ENCODE measurements at regions not wholly inside any gene's neighbourhood (a gene's known extent, or its start where the extent isn't known, plus 50 kb on each side); places are given as distances from the start of the nearest gene placed in this dataset.

GRCh38 chr18:57906852-57907251, 103.7 kb upstream of the ATP8B1 start:
- in situ Hi-C loops (cut with MboI; ENCODE audit: low sequenced_read_pairs, unreplicated experiment): no loop called here
- no peak for TF ChIP-seq CTCF (IDR thresholded peaks at IDR 0.05; ENCODE audit: borderline replicate concordance, control extremely low read depth, extremely low read depth, insufficient read depth, missing control alignments)
- no peak for DNase-seq (ENCODE audit: low spot score)

DNA sequence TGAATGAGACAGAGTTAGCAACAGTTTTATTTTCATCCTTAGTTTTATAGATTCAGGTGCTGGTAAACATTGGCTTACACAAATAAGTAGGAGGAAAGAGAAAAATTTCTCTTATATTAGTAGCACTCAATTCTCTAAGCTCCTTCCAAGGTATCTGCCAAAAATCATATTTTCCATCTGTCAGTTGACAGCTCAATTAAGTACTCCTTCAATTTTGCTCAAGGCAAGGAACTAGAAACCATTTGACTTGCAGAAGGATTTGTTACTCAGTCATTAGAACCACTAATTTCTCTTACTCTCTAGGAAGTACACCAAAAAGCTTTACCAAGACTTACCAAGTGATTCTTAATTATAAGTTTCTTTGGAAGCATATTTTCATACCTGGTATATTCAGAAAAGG, 101.4 kb upstream of the ATP8B1 start:
- no peak for DNase-seq (ENCODE audit: low spot score)

GRCh38 chr18:57902721-57903120, 99.6 kb upstream of the ATP8B1 start:
- no peak for TF ChIP-seq CTCF (IDR thresholded peaks at IDR 0.05; ENCODE audit: borderline replicate concordance, control extremely low read depth, extremely low read depth, insufficient read depth, missing control alignments)
- in situ Hi-C loops (cut with MboI; ENCODE audit: low sequenced_read_pairs, unreplicated experiment): no loop called here

More for the DNA sequence above, 101.4 kb upstream of the ATP8B1 start:
- in situ Hi-C loops (cut with MboI; ENCODE audit: low sequenced_read_pairs, unreplicated experiment): no loop called here
- no peak for TF ChIP-seq CTCF (IDR thresholded peaks at IDR 0.05; ENCODE audit: borderline replicate concordance, control extremely low read depth, extremely low read depth, insufficient read depth, missing control alignments)

DNA sequence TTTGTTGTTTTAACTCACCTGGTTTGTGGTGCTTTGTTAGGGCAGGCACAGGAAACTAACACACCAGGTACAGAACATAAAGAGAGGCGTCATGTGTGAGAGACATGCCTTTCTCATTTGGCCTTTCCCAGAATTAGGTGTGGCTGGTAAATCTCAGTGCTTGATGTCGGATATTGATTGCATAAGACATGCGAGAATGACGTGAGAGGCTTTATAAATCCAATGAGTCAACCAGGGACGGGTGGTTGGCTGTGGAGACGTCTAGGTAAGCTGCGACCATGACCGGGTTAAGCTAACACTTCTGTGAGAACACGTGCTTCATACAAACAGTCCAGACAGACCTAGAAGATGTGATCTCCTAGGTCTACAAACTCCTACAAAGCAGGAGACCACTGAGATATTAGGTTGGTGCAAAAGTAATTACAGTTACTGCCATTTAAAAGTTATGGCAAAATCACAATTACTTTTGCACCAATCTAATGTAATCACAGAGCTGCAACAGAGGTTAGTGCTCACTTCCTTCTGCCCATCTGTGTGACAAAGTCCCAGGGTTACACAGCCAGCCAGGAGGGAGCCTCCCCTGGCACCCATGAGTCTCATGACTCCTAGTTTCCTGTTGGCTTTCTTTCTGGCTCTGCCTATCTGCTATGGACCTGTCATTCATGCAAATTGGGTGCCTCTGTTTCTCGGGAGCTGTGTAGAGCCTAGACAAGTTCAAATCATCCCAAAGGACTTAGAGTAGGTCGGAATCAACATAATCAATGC, 98.9 kb upstream of the ATP8B1 start:
- no peak for TF ChIP-seq CTCF (IDR thresholded peaks at IDR 0.05; ENCODE audit: borderline replicate concordance, control extremely low read depth, extremely low read depth, insufficient read depth, missing control alignments)
- in situ Hi-C loops (cut with MboI; ENCODE audit: low sequenced_read_pairs, unreplicated experiment): no loop called here
- DNase-seq (ENCODE audit: low spot score): no peak

More at GRCh38 chr18:57902721-57903120, 99.6 kb upstream of the ATP8B1 start:
- no peak for DNase-seq (ENCODE audit: low spot score)

GRCh38 chr18:57900906-57901435, 97.9 kb upstream of the ATP8B1 start:
- TF ChIP-seq CTCF (IDR thresholded peaks at IDR 0.05; ENCODE audit: borderline replicate concordance, control extremely low read depth, extremely low read depth, insufficient read depth, missing control alignments): no peak
- in situ Hi-C loops (cut with MboI; ENCODE audit: low sequenced_read_pairs, unreplicated experiment): no loop called here
- DNase-seq (ENCODE audit: low spot score): no peak

DNA sequence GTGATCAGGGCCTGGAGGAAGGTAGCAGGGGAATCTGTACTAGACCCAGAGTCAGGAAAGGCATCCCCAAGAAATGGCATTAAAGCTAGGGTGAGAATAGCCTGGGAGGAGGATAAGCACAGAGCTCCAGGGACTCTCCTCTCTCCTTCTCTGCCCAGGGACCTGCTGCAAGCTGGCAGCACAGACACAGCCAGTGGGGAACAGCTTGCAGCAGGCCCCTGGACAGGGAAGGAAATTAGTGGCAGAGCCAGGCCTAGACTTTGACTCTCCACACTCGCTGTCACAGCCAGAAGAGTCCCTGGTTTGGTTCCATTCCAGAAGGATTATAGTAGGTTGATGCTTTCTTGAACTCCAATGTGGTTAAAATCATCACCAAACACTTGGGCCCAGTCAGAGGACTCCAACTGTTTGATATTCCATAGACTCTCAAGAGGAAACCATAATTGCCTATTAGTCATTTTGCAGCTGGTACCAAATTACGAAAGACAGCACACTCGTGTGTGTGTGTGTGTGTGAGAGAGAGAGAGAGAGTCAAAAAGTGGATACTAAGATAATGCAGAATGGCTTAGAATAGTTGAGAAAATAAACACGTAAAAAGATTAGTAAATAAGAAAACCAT, 95.5 kb upstream of the ATP8B1 start:
- in situ Hi-C loops (cut with MboI; ENCODE audit: low sequenced_read_pairs, unreplicated experiment): loop anchor here (10.0 kb wide), 1 partner anchor 226 kb away; no protein-coding TSS in a partner anchor
- no peak for DNase-seq (ENCODE audit: low spot score)
- no peak for TF ChIP-seq CTCF (IDR thresholded peaks at IDR 0.05; ENCODE audit: borderline replicate concordance, control extremely low read depth, extremely low read depth, insufficient read depth, missing control alignments)
